Activated naive CD8-positive, alpha-beta T cell treated with anti-CD3 and anti-CD28 coated beads, Interleukin-2, amount 10 ng/mL, durations not matched to agents 7 days and 5 days (primary cell): ENCODE measurements at regions not wholly inside any gene's neighbourhood (a gene's known extent, or its start where the extent isn't known, plus 50 kb on each side); places are given as distances from the start of the nearest gene placed in this dataset.
A peak's percentile ranks its signal among the peaks of the same experiment; 100 is the strongest.
"Not testable (repeated sequence)": the region's sequence is repeated elsewhere in the genome, so short reads cannot be mapped to it uniquely, and the experiment has no call there.

ENCODE experiments used
- ATAC-seq: fragments of 150-1000 bp; cut with Tn5 transposase; one replicate; pipeline ENCODE4 v1.10.0; 2021; ENCODE audit warnings: low read depth, moderate library complexity
- POLR2A ChIA-PET: fragments of 350-600 bp; sonication (Branson Sonifier 250); formaldehyde crosslinking; loops from one replicate; lab custom pipeline; 2021; ENCODE audit warnings: antibody characterized with exemption; lab: Charles Lee
- DNase-seq: peaks from one replicate; pipeline ENCODE4 v3.0.0; 2021
- H3K27ac Mint-ChIP-seq: one replicate; pipeline ENCODE4 v1.8.0; 2022; ENCODE audit warnings: mild to moderate bottlenecking, mixed read lengths
- H3K27me3 Mint-ChIP-seq: one replicate; pipeline ENCODE4 v1.8.0; 2022; ENCODE audit warnings: mild to moderate bottlenecking, moderate library complexity, mixed read lengths
- H3K36me3 Mint-ChIP-seq: one replicate; pipeline ENCODE4 v1.8.0; 2021; ENCODE audit warnings: mild to moderate bottlenecking, mixed read lengths
- H3K4me1 Mint-ChIP-seq: one replicate; pipeline ENCODE4 v1.8.0; 2021; ENCODE audit warnings: mixed read lengths
- H3K4me3 Mint-ChIP-seq: one replicate; pipeline ENCODE4 v1.8.0; 2022; ENCODE audit warnings: mild to moderate bottlenecking, moderate library complexity, mixed read lengths
- H3K9me3 Mint-ChIP-seq: one replicate; pipeline ENCODE4 v1.8.0; 2021; ENCODE audit warnings: mixed read lengths

DNA sequence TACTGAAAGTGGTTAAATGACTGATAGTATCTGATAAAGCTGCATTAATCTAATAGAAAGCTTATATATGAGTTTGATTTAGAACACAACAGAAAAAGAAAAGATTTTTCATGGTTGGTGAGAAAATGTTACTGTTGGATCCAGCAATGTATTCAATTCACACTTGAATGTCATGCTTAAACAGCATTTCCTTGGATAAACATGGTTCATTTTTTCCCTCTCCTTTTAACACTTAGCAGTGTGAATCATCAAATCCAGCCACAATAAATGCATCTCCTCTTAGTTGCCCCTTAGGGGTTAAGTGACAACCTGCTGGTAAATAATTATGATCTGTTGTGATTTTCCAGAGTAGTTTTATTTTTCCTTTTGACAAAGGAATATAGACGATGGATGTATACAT, 74.9 kb upstream of the GRIP1 start:
- ATAC-seq (no peak), DNase-seq (no peak)
- Mint-ChIP-seq H3K4me1 (peaks cover 10% of the 10 kb centered on the region), H3K36me3 (peaks cover 10% of the 10 kb centered on the region), H3K27me3 (peaks cover 6% of the 10 kb centered on the region), H3K9me3 (peaks cover 13% of the 10 kb centered on the region), H3K27ac (no peak overlapping the region), H3K4me3 (no peak overlapping the region)
- POLR2A ChIA-PET = no interaction called here

- ATAC-seq = peak; percentile 93
- H3K27me3 Mint-ChIP-seq = peaks cover 6% of the 10 kb centered on the region
- peak overlapping the region; percentile 11 for H3K4me3 Mint-ChIP-seq
- DNase-seq = peak; percentile 32
- peaks cover 11% of the 10 kb centered on the region for H3K36me3 Mint-ChIP-seq
- POLR2A ChIA-PET = no interaction called here
- peaks cover 10% of the 10 kb centered on the region for H3K4me1 Mint-ChIP-seq
- peaks cover 13% of the 10 kb centered on the region for H3K9me3 Mint-ChIP-seq
- peak overlapping the region; percentile 73 for H3K27ac Mint-ChIP-seq
Measured at GRCh38 chr12:66755727-66756395, 77.0 kb upstream of the GRIP1 start.

- POLR2A ChIA-PET = no interaction called here
- Mint-ChIP-seq H3K27me3 (peaks cover 3% of the 10 kb centered on the region), H3K4me3 (no peak overlapping the region), H3K27ac (peak overlapping the region; percentile 73), H3K4me1 (peaks cover 10% of the 10 kb centered on the region), H3K36me3 (peaks cover 15% of the 10 kb centered on the region), H3K9me3 (peaks cover 15% of the 10 kb centered on the region)
- ATAC-seq (no peak), DNase-seq (no peak)
Measured at GRCh38 chr12:66756631-66757030, 77.8 kb upstream of the GRIP1 start.

GRCh38 chr12:66760122-66760521, 81.2 kb upstream of the GRIP1 start:
- H3K9me3 Mint-ChIP-seq = peaks cover 13% of the 10 kb centered on the region
- H3K27me3 Mint-ChIP-seq = not testable (repeated sequence)
- peaks cover 15% of the 10 kb centered on the region for H3K4me1 Mint-ChIP-seq

GRCh38 chr12:66763467-66763866, 84.6 kb upstream of the GRIP1 start:
- ATAC-seq (no peak), DNase-seq (no peak)
- no peak overlapping the region for H3K27ac Mint-ChIP-seq
- H3K27me3 Mint-ChIP-seq = peaks cover 3% of the 10 kb centered on the region
- H3K4me3 Mint-ChIP-seq = no peak overlapping the region
- peaks cover 21% of the 10 kb centered on the region for H3K36me3 Mint-ChIP-seq
- POLR2A ChIA-PET = no interaction called here
- H3K4me1 Mint-ChIP-seq = peaks cover 32% of the 10 kb centered on the region
- peaks cover 2% of the 10 kb centered on the region for H3K9me3 Mint-ChIP-seq

More at GRCh38 chr12:66760122-66760521, 81.2 kb upstream of the GRIP1 start:
- Mint-ChIP-seq H3K36me3 (peaks cover 18% of the 10 kb centered on the region), H3K27ac (peak overlapping the region; percentile 26)
- POLR2A ChIA-PET, H3K4me3 Mint-ChIP-seq, ATAC-seq, DNase-seq: not testable (repeated sequence)

DNA sequence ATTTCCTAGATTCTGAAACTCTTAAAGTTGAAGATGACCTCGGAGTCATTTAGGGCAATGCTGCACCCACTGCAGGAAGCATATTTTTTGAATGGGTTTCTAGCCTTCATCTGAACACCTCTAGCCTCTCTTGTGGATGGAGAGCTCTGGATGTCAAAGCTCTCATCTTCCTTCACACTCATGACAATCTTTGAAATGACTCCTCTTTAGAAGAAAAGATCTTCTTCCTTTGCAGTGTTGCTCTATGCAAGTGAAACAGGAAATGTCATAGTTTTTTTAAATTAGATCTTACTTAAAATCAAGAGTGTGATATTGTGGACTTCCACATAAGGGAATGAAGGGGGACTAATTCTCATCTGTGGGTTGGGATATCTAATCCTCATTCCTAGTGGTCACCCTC, 86.3 kb upstream of the GRIP1 start:
- ATAC-seq (peak; percentile 33), DNase-seq (no peak)
- no peak overlapping the region for H3K4me3 Mint-ChIP-seq
- peaks cover 2% of the 10 kb centered on the region for H3K9me3 Mint-ChIP-seq
- H3K4me1 Mint-ChIP-seq = peaks cover 35% of the 10 kb centered on the region
- H3K27me3 Mint-ChIP-seq = peaks cover 3% of the 10 kb centered on the region
- POLR2A ChIA-PET = no interaction called here
- H3K27ac Mint-ChIP-seq = peak overlapping the region; percentile 25
- peaks cover 24% of the 10 kb centered on the region for H3K36me3 Mint-ChIP-seq

DNA sequence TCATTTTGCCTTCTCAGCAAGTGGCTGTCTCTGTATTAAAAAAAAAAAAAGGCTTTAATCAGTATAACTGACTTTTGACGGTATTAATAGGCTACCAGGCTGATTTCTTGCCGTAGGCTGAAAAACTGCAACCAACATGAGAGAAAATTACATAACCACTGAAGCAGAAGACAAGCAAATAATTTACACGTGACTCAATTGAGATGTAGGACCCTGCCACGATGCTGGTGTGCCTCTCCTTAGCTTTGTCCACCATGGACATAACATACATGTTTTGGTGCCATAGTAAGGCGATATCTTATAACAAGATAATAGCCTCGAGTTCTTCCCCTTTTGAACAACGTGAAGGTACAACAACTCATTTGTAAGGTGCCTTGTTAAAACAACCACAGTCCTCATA, 88.7 kb upstream of the GRIP1 start:
- Mint-ChIP-seq H3K4me3 (peak overlapping the region; percentile 57), H3K4me1 (peaks cover 35% of the 10 kb centered on the region), H3K9me3 (no peaks in the 10 kb centered on the region), H3K27me3 (peaks cover 3% of the 10 kb centered on the region), H3K36me3 (peaks cover 25% of the 10 kb centered on the region), H3K27ac (peak overlapping the region; percentile 67)
- ATAC-seq = no peak
- DNase-seq = no peak
- POLR2A ChIA-PET = no interaction called here

GRCh38 chr12:66768293-66768692, 89.4 kb upstream of the GRIP1 start:
- POLR2A ChIA-PET = no interaction called here
- H3K27me3 Mint-ChIP-seq = peaks cover under 1% of the 10 kb centered on the region
- no peak overlapping the region for H3K4me3 Mint-ChIP-seq
- peaks cover 28% of the 10 kb centered on the region for H3K36me3 Mint-ChIP-seq
- peaks cover 34% of the 10 kb centered on the region for H3K4me1 Mint-ChIP-seq
- H3K9me3 Mint-ChIP-seq = peaks cover 3% of the 10 kb centered on the region
- DNase-seq (no peak), ATAC-seq (no peak)
- H3K27ac Mint-ChIP-seq = no peak overlapping the region

GRCh38 chr12:66774929-66775328, 96.1 kb upstream of the GRIP1 start:
- Mint-ChIP-seq H3K4me1 (peaks cover 24% of the 10 kb centered on the region), H3K36me3 (peaks cover 25% of the 10 kb centered on the region), H3K27me3 (peaks cover 5% of the 10 kb centered on the region), H3K27ac (no peak overlapping the region), H3K4me3 (no peak overlapping the region), H3K9me3 (peaks cover 4% of the 10 kb centered on the region)
- POLR2A ChIA-PET = no interaction called here
- no peak for DNase-seq
- no peak for ATAC-seq

DNA sequence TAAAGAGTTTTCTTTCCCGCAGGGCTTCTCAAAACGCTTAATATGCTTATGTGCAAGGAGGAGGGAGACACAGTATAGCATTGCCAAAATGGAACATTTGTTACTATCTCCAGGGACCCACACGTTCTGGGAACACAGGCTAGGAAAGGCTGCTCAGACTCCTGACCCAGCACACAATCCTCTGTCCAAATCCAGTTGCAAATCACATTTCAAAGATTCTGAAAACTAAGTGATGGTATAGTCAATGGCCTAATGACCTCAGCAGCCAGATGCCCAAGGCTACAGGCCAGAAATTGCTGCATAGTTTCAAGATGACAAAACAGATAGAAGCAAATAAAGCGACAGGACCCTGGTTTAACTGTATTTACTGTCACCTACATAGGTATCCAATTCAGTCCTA, 97.0 kb upstream of the GRIP1 start:
- ATAC-seq (no peak), DNase-seq (no peak)
- Mint-ChIP-seq H3K27me3 (peaks cover 10% of the 10 kb centered on the region), H3K4me1 (peaks cover 24% of the 10 kb centered on the region), H3K36me3 (peaks cover 22% of the 10 kb centered on the region), H3K4me3 (no peak overlapping the region), H3K27ac (no peak overlapping the region), H3K9me3 (peaks cover 4% of the 10 kb centered on the region)
- POLR2A ChIA-PET = no interaction called here

- Mint-ChIP-seq H3K36me3 (peaks cover 20% of the 10 kb centered on the region), H3K27ac (peak overlapping the region; percentile 85), H3K27me3 (peaks cover 10% of the 10 kb centered on the region), H3K4me1 (peaks cover 24% of the 10 kb centered on the region), H3K9me3 (peaks cover 4% of the 10 kb centered on the region), H3K4me3 (peak overlapping the region; percentile 73)
- POLR2A ChIA-PET = no interaction called here
- peak; percentile 73 for DNase-seq
- peak; percentile 100 for ATAC-seq
Measured at GRCh38 chr12:66776974-66777373, 98.1 kb upstream of the GRIP1 start.

DNA sequence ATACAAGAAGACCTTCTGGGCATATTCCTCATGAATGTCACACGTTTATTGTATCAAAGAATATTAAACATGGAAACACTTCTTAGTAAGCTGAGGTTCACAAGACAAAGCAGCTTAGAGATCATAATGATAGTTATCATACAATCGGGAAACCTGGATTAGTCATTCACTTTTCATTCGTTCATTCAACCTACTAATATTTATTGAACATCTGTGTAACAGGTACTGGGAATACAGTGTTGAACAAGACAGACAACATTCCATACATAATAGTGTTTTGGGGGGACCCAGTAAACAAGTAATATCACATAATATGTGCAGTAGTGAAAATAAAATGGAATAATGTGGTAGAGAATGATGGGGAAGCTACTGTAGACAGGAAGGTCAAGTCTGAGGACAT, 100.6 kb upstream of the GRIP1 start:
- Mint-ChIP-seq H3K36me3 (peaks cover 8% of the 10 kb centered on the region), H3K4me1 (peaks cover 24% of the 10 kb centered on the region), H3K9me3 (no peaks in the 10 kb centered on the region), H3K4me3 (no peak overlapping the region), H3K27ac (no peak overlapping the region), H3K27me3 (peaks cover 10% of the 10 kb centered on the region)
- POLR2A ChIA-PET = no interaction called here
- ATAC-seq (no peak), DNase-seq (no peak)

DNA sequence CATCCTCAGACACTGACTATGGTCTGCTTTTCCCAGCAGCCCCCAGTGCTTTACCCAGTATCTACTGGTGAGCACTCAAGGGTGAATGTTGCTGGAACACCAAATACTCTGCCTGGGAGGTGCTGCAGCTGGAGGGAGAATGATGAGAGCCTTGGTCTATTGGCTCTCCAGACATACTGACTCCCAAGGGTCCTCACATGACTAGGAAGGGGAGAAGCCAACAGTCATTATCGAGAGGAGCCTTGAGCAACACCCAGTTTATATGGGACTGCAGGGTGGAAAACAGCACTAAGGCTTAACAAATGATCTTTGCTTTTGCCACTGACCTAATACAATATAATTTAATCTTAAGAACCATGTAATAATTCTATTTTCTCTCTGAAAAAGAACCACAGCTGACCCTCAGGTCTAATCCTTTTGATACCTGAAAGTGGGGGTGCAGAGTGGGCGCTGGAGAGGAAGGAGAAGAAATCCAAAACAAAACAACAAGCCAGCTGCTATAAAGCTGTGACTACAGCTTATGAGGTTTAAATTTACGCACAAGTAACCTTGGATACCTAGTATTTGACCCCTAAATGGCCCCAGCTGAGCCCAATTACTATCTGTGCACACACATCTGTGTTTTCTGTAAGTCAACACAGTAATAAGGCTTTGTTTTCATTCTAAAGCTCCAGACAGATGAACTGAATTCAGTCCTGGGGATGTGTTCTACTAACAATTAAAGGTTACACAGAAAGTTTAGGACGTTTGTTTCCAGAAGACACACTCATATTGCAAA, 107.8 kb upstream of the GRIP1 start:
- H3K27ac Mint-ChIP-seq = no peak overlapping the region
- peaks cover 1% of the 10 kb centered on the region for H3K36me3 Mint-ChIP-seq
- H3K4me1 Mint-ChIP-seq = peaks cover 2% of the 10 kb centered on the region
- ATAC-seq (no peak), DNase-seq (no peak)
- H3K9me3 Mint-ChIP-seq = no peaks in the 10 kb centered on the region
- no peaks in the 10 kb centered on the region for H3K27me3 Mint-ChIP-seq
- H3K4me3 Mint-ChIP-seq = no peak overlapping the region
- POLR2A ChIA-PET = no interaction called here

DNA sequence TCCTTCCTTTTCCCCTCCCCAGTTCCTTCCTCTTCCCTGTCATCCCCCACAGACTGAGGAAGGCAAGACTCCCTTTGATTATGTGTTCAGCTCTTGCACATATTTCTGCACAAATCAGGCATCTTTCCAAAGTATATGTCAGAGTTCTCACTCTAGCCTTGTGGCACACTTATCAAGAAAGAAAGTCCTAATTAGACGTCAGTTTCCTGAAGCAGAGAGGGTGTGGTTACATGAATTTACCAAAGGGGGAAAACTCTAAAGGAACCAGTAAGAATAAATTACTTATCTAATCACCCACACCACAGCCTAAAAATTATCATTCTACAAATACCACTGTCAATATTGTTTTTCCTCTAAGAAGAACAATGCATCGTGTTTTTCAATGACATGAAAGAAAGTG, 120.7 kb upstream of the GRIP1 start:
- H3K36me3 Mint-ChIP-seq = peaks cover 1% of the 10 kb centered on the region
- peaks cover 4% of the 10 kb centered on the region for H3K9me3 Mint-ChIP-seq
- peaks cover 3% of the 10 kb centered on the region for H3K27me3 Mint-ChIP-seq
- no peak overlapping the region for H3K27ac Mint-ChIP-seq
- H3K4me1 Mint-ChIP-seq = peaks cover 4% of the 10 kb centered on the region
- POLR2A ChIA-PET = no interaction called here
- no peak overlapping the region for H3K4me3 Mint-ChIP-seq
- ATAC-seq = no peak
- DNase-seq = no peak
